WTC11 (cell line): ENCODE measurements at regions not wholly inside any gene's neighbourhood (a gene's known extent, or its start where the extent isn't known, plus 50 kb on each side); places are given as distances from the start of the nearest gene placed in this dataset.
"Not testable (repeated sequence)": the region's sequence is repeated elsewhere in the genome, so short reads cannot be mapped to it uniquely, and the experiment has no call there.

ENCODE experiments used
- ATAC-seq: fragments of 200-7000 bp; cut with Tn5 transposase; 2 replicates; pipeline ENCODE4 v1.10.0; 2021; ENCODE audit warnings: mild to moderate bottlenecking, moderate library complexity
- CTCF ChIA-PET: fragments of 300-600 bp; sonication (Branson Sonifier 250); formaldehyde crosslinking; loops from one replicate; lab custom pipeline; 2021; ENCODE audit warnings: antibody characterized with exemption; lab: Charles Lee
- POLR2A ChIA-PET: fragments of 350-600 bp; sonication (Branson Sonifier 250); formaldehyde crosslinking; loops from one replicate; lab custom pipeline; 2021; ENCODE audit warnings: antibody characterized with exemption; lab: Charles Lee
- DNase-seq: peaks from one replicate; pipeline ENCODE4 v3.0.0; 2021; ENCODE audit warnings: low spot score
- H3K27ac Mint-ChIP-seq: 2 replicates; pipeline ENCODE4 v1.8.0; 2021; ENCODE audit warnings: mixed read lengths
- H3K27me3 Mint-ChIP-seq: 2 replicates; pipeline ENCODE4 v1.8.0; 2021; ENCODE audit warnings: low read depth, mild to moderate bottlenecking, moderate library complexity, mixed read lengths
- H3K36me3 Mint-ChIP-seq: 2 replicates; pipeline ENCODE4 v1.8.0; 2021; ENCODE audit warnings: mixed read lengths
- H3K4me1 Mint-ChIP-seq: 2 replicates; pipeline ENCODE4 v1.8.0; 2022; ENCODE audit warnings: mixed read lengths
- H3K4me3 Mint-ChIP-seq: 2 replicates; pipeline ENCODE4 v1.8.0; 2021; ENCODE audit warnings: mild to moderate bottlenecking, moderate library complexity, mixed read lengths
- H3K9me3 Mint-ChIP-seq: 2 replicates; pipeline ENCODE4 v1.8.0; 2021; ENCODE audit warnings: mixed read lengths
- CREM ChIP-seq: sonication (generic); formaldehyde crosslinking; IDR thresholded peaks from 2 replicates; pipeline ENCODE4 v1.8.1; 2022; ENCODE audit warnings: mild to moderate bottlenecking, missing genetic modification reagents, moderate library complexity
- ZNF138 ChIP-seq: sonication (generic); formaldehyde crosslinking; conservative IDR thresholded peaks from 2 replicates; pipeline ENCODE4 v1.8.1; 2022; ENCODE audit warnings: mild to moderate bottlenecking, moderate library complexity, missing genetic modification reagents

DNA sequence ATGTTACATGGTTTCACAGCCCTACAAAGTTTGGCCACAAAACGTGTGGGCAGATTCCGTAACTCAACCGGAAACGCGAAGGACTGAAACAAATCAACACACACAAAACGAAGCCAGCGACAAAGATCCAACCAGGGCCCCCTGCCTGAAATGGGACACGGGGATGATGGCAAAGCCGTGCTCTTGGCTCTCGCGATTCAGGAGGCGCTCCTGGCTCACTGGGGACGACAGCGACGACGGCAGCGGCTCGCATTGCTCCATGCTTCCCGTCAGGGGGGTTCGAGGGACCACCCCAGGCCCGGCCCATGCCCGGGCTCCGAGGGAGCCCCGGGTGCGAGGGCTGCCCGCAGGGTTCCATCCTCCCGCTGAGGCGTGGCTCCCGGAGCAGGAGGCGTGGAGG, 4786.8 kb upstream of the OR11H1 start (continued):
- TF ChIP-seq CREM (no peak), ZNF138 (CRISPR knock-in tag) (no peak)

- H3K4me1 Mint-ChIP-seq, DNase-seq, POLR2A ChIA-PET, H3K4me3 Mint-ChIP-seq, ATAC-seq, H3K27ac Mint-ChIP-seq, CTCF ChIA-PET: not testable (repeated sequence)
- peaks cover 62% of the 10 kb centered on the region for H3K27me3 Mint-ChIP-seq
- peaks cover 90% of the 10 kb centered on the region for H3K36me3 Mint-ChIP-seq
- peaks cover 86% of the 10 kb centered on the region for H3K9me3 Mint-ChIP-seq
Measured at GRCh38 chr22:10741776-10742630, 4786.0 kb upstream of the OR11H1 start.

GRCh38 chr22:10746382-10746781, 4781.6 kb upstream of the OR11H1 start:
- H3K4me3 Mint-ChIP-seq, CTCF ChIA-PET, ATAC-seq, POLR2A ChIA-PET, H3K27ac Mint-ChIP-seq, H3K4me1 Mint-ChIP-seq, DNase-seq: not testable (repeated sequence)
- H3K36me3 Mint-ChIP-seq = peaks cover 85% of the 10 kb centered on the region
- peaks cover 41% of the 10 kb centered on the region for H3K27me3 Mint-ChIP-seq
- H3K9me3 Mint-ChIP-seq = peaks cover 85% of the 10 kb centered on the region

- H3K4me1 Mint-ChIP-seq, H3K27ac Mint-ChIP-seq, ATAC-seq, DNase-seq, H3K4me3 Mint-ChIP-seq, CTCF ChIA-PET, POLR2A ChIA-PET: not testable (repeated sequence)
- Mint-ChIP-seq H3K36me3 (peaks cover 87% of the 10 kb centered on the region), H3K27me3 (peaks cover 41% of the 10 kb centered on the region), H3K9me3 (peaks cover 91% of the 10 kb centered on the region)
Measured at GRCh38 chr22:10747227-10747626, 4780.8 kb upstream of the OR11H1 start.

- DNase-seq, CTCF ChIA-PET, ATAC-seq, H3K27ac Mint-ChIP-seq, H3K4me3 Mint-ChIP-seq, POLR2A ChIA-PET, H3K4me1 Mint-ChIP-seq: not testable (repeated sequence)
- H3K27me3 Mint-ChIP-seq = peaks cover 27% of the 10 kb centered on the region
- peaks cover 89% of the 10 kb centered on the region for H3K9me3 Mint-ChIP-seq
- peaks cover 85% of the 10 kb centered on the region for H3K36me3 Mint-ChIP-seq
Measured at GRCh38 chr22:10748751-10749150, 4779.2 kb upstream of the OR11H1 start.

- POLR2A ChIA-PET, ATAC-seq, H3K4me3 Mint-ChIP-seq, H3K4me1 Mint-ChIP-seq, DNase-seq, CTCF ChIA-PET, H3K27ac Mint-ChIP-seq: not testable (repeated sequence)
- H3K9me3 Mint-ChIP-seq = peaks cover 90% of the 10 kb centered on the region
- peaks cover 84% of the 10 kb centered on the region for H3K36me3 Mint-ChIP-seq
- peaks cover 28% of the 10 kb centered on the region for H3K27me3 Mint-ChIP-seq
Measured at GRCh38 chr22:10749423-10749822, 4778.6 kb upstream of the OR11H1 start.

DNA sequence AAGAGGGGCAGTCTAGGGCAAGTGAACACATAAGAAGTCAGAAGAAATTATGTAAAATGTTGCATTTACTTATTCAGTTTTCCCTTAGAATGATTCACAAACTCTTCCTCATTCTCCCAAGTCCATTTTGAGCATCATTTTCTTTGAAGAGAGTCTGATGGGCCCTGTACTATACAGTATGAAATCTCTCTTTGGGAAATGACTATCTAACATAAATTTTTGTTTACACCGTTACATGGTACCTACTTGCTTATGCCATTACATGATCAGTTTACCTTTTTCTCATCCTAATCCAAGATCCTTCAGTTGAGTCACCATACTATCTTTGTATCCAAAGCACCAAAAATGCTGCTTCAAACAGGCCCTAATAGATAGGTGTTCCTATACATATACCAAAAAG, 4774.4 kb upstream of the OR11H1 start:
- ATAC-seq, POLR2A ChIA-PET, H3K27ac Mint-ChIP-seq, H3K4me3 Mint-ChIP-seq, CTCF ChIA-PET, H3K4me1 Mint-ChIP-seq, DNase-seq: not testable (repeated sequence)
- Mint-ChIP-seq H3K27me3 (peaks cover 25% of the 10 kb centered on the region), H3K9me3 (peaks cover 94% of the 10 kb centered on the region), H3K36me3 (peaks cover 75% of the 10 kb centered on the region)

- DNase-seq, ATAC-seq, H3K27ac Mint-ChIP-seq, H3K4me1 Mint-ChIP-seq, POLR2A ChIA-PET, CTCF ChIA-PET, H3K4me3 Mint-ChIP-seq: not testable (repeated sequence)
- Mint-ChIP-seq H3K9me3 (peaks cover 81% of the 10 kb centered on the region), H3K36me3 (peaks cover 68% of the 10 kb centered on the region), H3K27me3 (peaks cover 24% of the 10 kb centered on the region)
Measured at GRCh38 chr22:10755350-10755749, 4772.6 kb upstream of the OR11H1 start.

GRCh38 chr22:10760418-10760817, 4767.6 kb upstream of the OR11H1 start:
- ATAC-seq, POLR2A ChIA-PET, H3K4me3 Mint-ChIP-seq: not testable (repeated sequence)

DNA sequence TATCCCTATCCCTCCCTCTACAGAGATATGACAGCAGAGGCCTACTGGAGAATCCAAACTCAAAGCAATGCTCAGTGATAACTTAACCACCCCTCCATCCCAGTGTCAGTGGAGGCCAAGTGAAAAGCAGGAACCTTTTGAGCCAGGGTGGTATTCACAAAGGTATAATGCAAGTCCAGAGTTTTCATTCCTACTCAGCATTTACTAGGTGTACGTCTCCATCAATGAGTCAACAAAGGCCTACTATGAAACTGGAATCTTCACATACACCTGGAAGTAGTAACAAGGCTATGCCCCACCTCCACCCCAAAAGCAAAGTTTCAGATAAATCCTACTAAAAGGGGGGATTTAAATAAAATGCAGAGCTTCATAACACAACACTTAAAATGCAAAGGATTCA, 4761.7 kb upstream of the OR11H1 start:
- CTCF ChIA-PET = not testable (repeated sequence)

More at GRCh38 chr22:10760418-10760817, 4767.6 kb upstream of the OR11H1 start:
- Mint-ChIP-seq H3K9me3 (peaks cover 81% of the 10 kb centered on the region), H3K36me3 (peaks cover 81% of the 10 kb centered on the region), H3K27me3 (peaks cover 39% of the 10 kb centered on the region)
- DNase-seq, H3K27ac Mint-ChIP-seq, H3K4me1 Mint-ChIP-seq, CTCF ChIA-PET: not testable (repeated sequence)

GRCh38 chr22:10768875-10769274, 4759.1 kb upstream of the OR11H1 start:
- CTCF ChIA-PET, H3K4me3 Mint-ChIP-seq, ATAC-seq, H3K27ac Mint-ChIP-seq, DNase-seq, H3K4me1 Mint-ChIP-seq, POLR2A ChIA-PET: not testable (repeated sequence)
- Mint-ChIP-seq H3K36me3 (peaks cover 76% of the 10 kb centered on the region), H3K9me3 (peaks cover 82% of the 10 kb centered on the region), H3K27me3 (peaks cover 32% of the 10 kb centered on the region)

More for the DNA sequence above, 4761.7 kb upstream of the OR11H1 start:
- ATAC-seq, H3K27ac Mint-ChIP-seq, H3K4me3 Mint-ChIP-seq, POLR2A ChIA-PET, DNase-seq, H3K4me1 Mint-ChIP-seq: not testable (repeated sequence)
- H3K27me3 Mint-ChIP-seq = peaks cover 30% of the 10 kb centered on the region
- H3K9me3 Mint-ChIP-seq = peaks cover 85% of the 10 kb centered on the region
- peaks cover 83% of the 10 kb centered on the region for H3K36me3 Mint-ChIP-seq

GRCh38 chr22:10771744-10772143, 4756.2 kb upstream of the OR11H1 start:
- CTCF ChIA-PET, H3K27ac Mint-ChIP-seq, POLR2A ChIA-PET, DNase-seq, H3K4me3 Mint-ChIP-seq, H3K4me1 Mint-ChIP-seq, ATAC-seq: not testable (repeated sequence)
- H3K36me3 Mint-ChIP-seq = peaks cover 76% of the 10 kb centered on the region
- H3K9me3 Mint-ChIP-seq = peaks cover 82% of the 10 kb centered on the region
- H3K27me3 Mint-ChIP-seq = peaks cover 34% of the 10 kb centered on the region
